ENCODE measurements at regions not wholly inside any gene's neighbourhood (a gene's known extent, or its start where the extent isn't known, plus 50 kb on each side); places are given as distances from the start of the nearest gene placed in this dataset.

DNA sequence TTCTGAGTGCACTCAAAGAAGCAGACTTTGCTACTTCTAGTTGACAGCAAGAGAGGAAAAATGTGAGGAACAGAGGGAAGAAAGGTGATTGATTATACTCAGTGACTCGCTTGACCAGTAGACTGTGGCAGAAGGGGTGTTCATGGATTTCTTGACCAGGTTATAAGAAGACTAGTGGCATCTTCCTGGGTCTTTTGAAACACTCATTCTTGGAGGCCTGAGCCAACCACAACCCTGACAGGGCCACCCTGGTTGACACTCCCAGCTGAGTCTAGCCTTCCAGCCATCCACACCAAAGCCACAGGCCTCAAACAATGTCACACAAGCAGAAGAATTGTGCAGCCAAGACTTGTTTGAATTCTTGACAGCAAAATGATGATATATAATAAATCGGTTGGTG is 366.3 kb downstream of the SS18 start:
- TF ChIP-seq TCF12 (IDR thresholded peaks at IDR 0.05; ENCODE audit: low read depth): no peak
- TF ChIP-seq ZBTB7A (IDR thresholded peaks at IDR 0.05; ENCODE audit: low read depth): no peak
- TF ChIP-seq CEBPB (IDR thresholded peaks at IDR 0.05): no peak

DNA sequence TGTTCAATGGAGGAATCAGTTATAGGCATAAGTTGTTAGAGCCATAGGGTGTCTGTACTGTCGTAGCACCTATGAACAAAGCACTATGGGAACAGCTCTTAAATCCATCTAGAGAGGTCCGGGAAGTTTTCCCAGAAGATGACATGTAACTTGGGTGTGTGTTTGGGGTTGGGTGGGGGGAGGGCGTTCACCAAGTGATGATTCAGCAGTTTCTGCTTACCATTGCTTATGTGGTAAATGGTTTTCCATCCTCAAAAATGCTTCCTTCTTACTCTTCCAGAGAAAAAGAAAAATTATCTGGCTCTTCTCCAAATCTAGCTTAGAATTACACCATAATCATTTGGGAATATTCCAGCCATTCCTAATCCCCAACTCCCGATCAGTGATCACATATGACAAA is 361.1 kb upstream of the ZNF521 start:
- no peak for TF ChIP-seq ZBTB7A (IDR thresholded peaks at IDR 0.05; ENCODE audit: low read depth)
- no peak for TF ChIP-seq EP300 (IDR thresholded peaks at IDR 0.05; ENCODE audit: borderline replicate concordance)
- no peak for TF ChIP-seq USF1 (IDR thresholded peaks at IDR 0.05)
- TF ChIP-seq CEBPB (IDR thresholded peaks at IDR 0.05): no peak
- no peak for TF ChIP-seq CREB1 (IDR thresholded peaks at IDR 0.05; ENCODE audit: low read depth)
- TF ChIP-seq YY1 (IDR thresholded peaks at IDR 0.05; ENCODE audit: low read depth): no peak
- TF ChIP-seq RAD21 (IDR thresholded peaks at IDR 0.05; ENCODE audit: low read depth): no peak
- no peak for TF ChIP-seq EGR1 (IDR thresholded peaks at IDR 0.05)
- TF ChIP-seq, protein P1, sequence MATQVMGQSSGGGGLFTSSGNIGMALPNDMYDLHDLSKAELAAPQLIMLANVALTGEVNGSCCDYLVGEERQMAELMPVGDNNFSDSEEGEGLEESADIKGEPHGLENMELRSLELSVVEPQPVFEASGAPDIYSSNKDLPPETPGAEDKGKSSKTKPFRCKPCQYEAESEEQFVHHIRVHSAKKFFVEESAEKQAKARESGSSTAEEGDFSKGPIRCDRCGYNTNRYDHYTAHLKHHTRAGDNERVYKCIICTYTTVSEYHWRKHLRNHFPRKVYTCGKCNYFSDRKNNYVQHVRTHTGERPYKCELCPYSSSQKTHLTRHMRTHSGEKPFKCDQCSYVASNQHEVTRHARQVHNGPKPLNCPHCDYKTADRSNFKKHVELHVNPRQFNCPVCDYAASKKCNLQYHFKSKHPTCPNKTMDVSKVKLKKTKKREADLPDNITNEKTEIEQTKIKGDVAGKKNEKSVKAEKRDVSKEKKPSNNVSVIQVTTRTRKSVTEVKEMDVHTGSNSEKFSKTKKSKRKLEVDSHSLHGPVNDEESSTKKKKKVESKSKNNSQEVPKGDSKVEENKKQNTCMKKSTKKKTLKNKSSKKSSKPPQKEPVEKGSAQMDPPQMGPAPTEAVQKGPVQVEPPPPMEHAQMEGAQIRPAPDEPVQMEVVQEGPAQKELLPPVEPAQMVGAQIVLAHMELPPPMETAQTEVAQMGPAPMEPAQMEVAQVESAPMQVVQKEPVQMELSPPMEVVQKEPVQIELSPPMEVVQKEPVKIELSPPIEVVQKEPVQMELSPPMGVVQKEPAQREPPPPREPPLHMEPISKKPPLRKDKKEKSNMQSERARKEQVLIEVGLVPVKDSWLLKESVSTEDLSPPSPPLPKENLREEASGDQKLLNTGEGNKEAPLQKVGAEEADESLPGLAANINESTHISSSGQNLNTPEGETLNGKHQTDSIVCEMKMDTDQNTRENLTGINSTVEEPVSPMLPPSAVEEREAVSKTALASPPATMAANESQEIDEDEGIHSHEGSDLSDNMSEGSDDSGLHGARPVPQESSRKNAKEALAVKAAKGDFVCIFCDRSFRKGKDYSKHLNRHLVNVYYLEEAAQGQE (IDR thresholded peaks at IDR 0.05; ENCODE audit: low read depth): no peak
- TF ChIP-seq NFIC (IDR thresholded peaks at IDR 0.05): no peak
- no peak for TF ChIP-seq TAF1 (IDR thresholded peaks at IDR 0.05; ENCODE audit: low read depth)
- TF ChIP-seq TEAD4 (IDR thresholded peaks at IDR 0.05): no peak

GRCh38 chr18:25710981-25711380 is 359.0 kb upstream of the ZNF521 start:
- TF ChIP-seq RAD21 (IDR thresholded peaks at IDR 0.05; ENCODE audit: low read depth) (no peak), ZBTB7A (IDR thresholded peaks at IDR 0.05; ENCODE audit: low read depth) (no peak), CEBPB (IDR thresholded peaks at IDR 0.05) (no peak), EGR1 (IDR thresholded peaks at IDR 0.05) (no peak), TEAD4 (IDR thresholded peaks at IDR 0.05) (no peak), FOXM1 (IDR thresholded peaks at IDR 0.05; ENCODE audit: borderline replicate concordance, low read depth) (no peak), YY1 (IDR thresholded peaks at IDR 0.05; ENCODE audit: low read depth) (no peak)
- TF ChIP-seq, protein P2, sequence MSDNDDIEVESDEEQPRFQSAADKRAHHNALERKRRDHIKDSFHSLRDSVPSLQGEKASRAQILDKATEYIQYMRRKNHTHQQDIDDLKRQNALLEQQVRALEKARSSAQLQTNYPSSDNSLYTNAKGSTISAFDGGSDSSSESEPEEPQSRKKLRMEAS (IDR thresholded peaks at IDR 0.05): no peak

DNA sequence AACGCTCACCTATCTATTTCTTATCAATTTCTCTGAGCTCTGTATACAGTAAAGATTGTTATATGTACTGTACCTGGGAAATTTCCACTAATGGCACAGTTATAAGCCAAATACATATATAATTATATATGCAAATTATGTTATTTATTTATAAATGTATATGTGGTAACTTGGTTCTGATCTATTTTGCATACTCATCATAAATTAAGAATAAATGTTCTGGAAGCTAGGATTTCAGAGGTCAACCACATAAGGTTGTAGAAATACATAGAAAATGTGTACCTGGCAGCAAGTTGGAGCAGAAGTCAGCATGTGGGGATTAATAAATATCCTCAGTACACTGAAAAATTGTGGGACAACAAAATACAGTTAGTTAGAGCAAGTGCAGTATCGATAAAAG is 353.7 kb upstream of the ZNF521 start:
- TF ChIP-seq TCF12 (IDR thresholded peaks at IDR 0.05; ENCODE audit: low read depth) (no peak), YY1 (IDR thresholded peaks at IDR 0.05; ENCODE audit: low read depth) (no peak), USF1 (IDR thresholded peaks at IDR 0.05) (no peak), FOXM1 (IDR thresholded peaks at IDR 0.05; ENCODE audit: borderline replicate concordance, low read depth) (no peak), EGR1 (IDR thresholded peaks at IDR 0.05) (no peak), NFIC (IDR thresholded peaks at IDR 0.05) (no peak)
- TF ChIP-seq, protein P1 (IDR thresholded peaks at IDR 0.05; ENCODE audit: low read depth): no peak

- TF ChIP-seq, protein P1 (IDR thresholded peaks at IDR 0.05; ENCODE audit: low read depth): no peak
- TF ChIP-seq, protein P2 (IDR thresholded peaks at IDR 0.05): no peak
- TF ChIP-seq TCF12 (IDR thresholded peaks at IDR 0.05; ENCODE audit: low read depth): no peak
- no peak for TF ChIP-seq CEBPB (IDR thresholded peaks at IDR 0.05)
- no peak for TF ChIP-seq CREB1 (IDR thresholded peaks at IDR 0.05; ENCODE audit: low read depth)
- no peak for TF ChIP-seq TAF1 (IDR thresholded peaks at IDR 0.05; ENCODE audit: low read depth)
- TF ChIP-seq NFIC (IDR thresholded peaks at IDR 0.05): no peak
- TF ChIP-seq EGR1 (IDR thresholded peaks at IDR 0.05): no peak
- TF ChIP-seq ZBTB7A (IDR thresholded peaks at IDR 0.05; ENCODE audit: low read depth): no peak
- TF ChIP-seq EP300 (IDR thresholded peaks at IDR 0.05; ENCODE audit: borderline replicate concordance): no peak
- no peak for TF ChIP-seq TEAD4 (IDR thresholded peaks at IDR 0.05)
- TF ChIP-seq YY1 (IDR thresholded peaks at IDR 0.05; ENCODE audit: low read depth): no peak
- no peak for TF ChIP-seq USF1 (IDR thresholded peaks at IDR 0.05)
- no peak for TF ChIP-seq RAD21 (IDR thresholded peaks at IDR 0.05; ENCODE audit: low read depth)
Observed at GRCh38 chr18:25704494-25704893, 352.5 kb upstream of the ZNF521 start.

All from Ishikawa (cell line).